HG03095 (cell line): ENCODE measurements at regions not wholly inside any gene's neighbourhood (a gene's known extent, or its start where the extent isn't known, plus 50 kb on each side); places are given as distances from the start of the nearest gene placed in this dataset.

Experiments used
- ATAC-seq: cut with Tn5 transposase; IDR thresholded peaks from one replicate; pipeline ENCODE4 v1.9.1; 2021; ENCODE audit warnings: moderate library complexity; ENCODE audit not compliant: unreplicated experiment

GRCh38 chr11:16441461-16441860, 85.1 kb upstream of the SOX6 start:
- no peak for ATAC-seq

- ATAC-seq, result no peak
Measured at GRCh38 chr11:16440136-16440535, 83.8 kb upstream of the SOX6 start.

- no peak for ATAC-seq
Measured at GRCh38 chr11:16434036-16434435, 77.7 kb upstream of the SOX6 start.

- ATAC-seq, result no peak
Measured at GRCh38 chr11:16430674-16431073, 74.3 kb upstream of the SOX6 start.

GRCh38 chr11:16421826-16422225, 65.5 kb upstream of the SOX6 start:
- ATAC-seq, result no peak

GRCh38 chr11:16418428-16419097, 62.2 kb upstream of the SOX6 start:
- no peak for ATAC-seq

GRCh38 chr11:16412525-16413172, 56.3 kb upstream of the SOX6 start:
- peak; percentile 91 for ATAC-seq

- no peak for ATAC-seq
Measured at GRCh38 chr11:16410479-16410878, 54.1 kb upstream of the SOX6 start.

GRCh38 chr11:16408619-16409018, 52.3 kb upstream of the SOX6 start:
- ATAC-seq, result no peak

- no peak for ATAC-seq
Measured at GRCh38 chr11:16406226-16406625, 49.9 kb upstream of the SOX6 start.
